Stromal cell of bone marrow (primary cell): ENCODE measurements at regions not wholly inside any gene's neighbourhood (a gene's known extent, or its start where the extent isn't known, plus 50 kb on each side); places are given as distances from the start of the nearest gene placed in this dataset.

Experiments
- DNase-seq: peaks from one replicate; pipeline ENCODE4 v3.0.0-alpha.2; 2012; ENCODE audit warnings: low read depth

- DNase-seq, result no peak
Observed at GRCh38 chr16:50878966-50879615, 137.2 kb downstream of the CYLD start.

- no peak for DNase-seq
Observed at GRCh38 chr16:50878536-50878935, 136.7 kb downstream of the CYLD start.

GRCh38 chr16:50876263-50876662, 134.4 kb downstream of the CYLD start:
- DNase-seq, result no peak

- no peak for DNase-seq
Observed at GRCh38 chr16:50868577-50868976, 126.7 kb downstream of the CYLD start.

GRCh38 chr16:50866806-50867205, 124.9 kb downstream of the CYLD start:
- no peak for DNase-seq

- no peak for DNase-seq
Observed at GRCh38 chr16:50864386-50864785, 122.5 kb downstream of the CYLD start.

- no peak for DNase-seq
Observed at GRCh38 chr16:50863644-50864144, 121.8 kb downstream of the CYLD start.

GRCh38 chr16:50862818-50863643, 121.1 kb downstream of the CYLD start:
- DNase-seq, result no peak

- peak; percentile 15 for DNase-seq
Observed at GRCh38 chr16:50861970-50862411, 120.1 kb downstream of the CYLD start.

- no peak for DNase-seq
Observed at GRCh38 chr16:50861451-50861850, 119.6 kb downstream of the CYLD start.

GRCh38 chr16:50859628-50860360, 117.9 kb downstream of the CYLD start:
- no peak for DNase-seq

- no peak for DNase-seq
Observed at GRCh38 chr16:50858877-50859627, 117.2 kb downstream of the CYLD start.

GRCh38 chr16:50858376-50858775, 116.5 kb downstream of the CYLD start:
- no peak for DNase-seq

- DNase-seq, result no peak
Observed at GRCh38 chr16:50857881-50858280, 116.0 kb downstream of the CYLD start.

- no peak for DNase-seq
Observed at GRCh38 chr16:50856991-50857390, 115.1 kb downstream of the CYLD start.

- no peak for DNase-seq
Observed at GRCh38 chr16:50853329-50853728, 111.4 kb downstream of the CYLD start.
